Breast epithelium (tissue), 4 donors: ENCODE measurements at regions not wholly inside any gene's neighbourhood (a gene's known extent, or its start where the extent isn't known, plus 50 kb on each side); places are given as distances from the start of the nearest gene placed in this dataset.

Source experiments
- DNase-seq, 2 donors: peaks; one replicate each; pipeline ENCODE4 v3.0.0-alpha.2; 2019; ENCODE audit warnings: low spot score in 2 of 2
- H3K27ac ChIP-seq, 2 donors: fragments of 200-600 bp; sonication (generic) in 1 of 2; one replicate each; pipeline ENCODE4 v1.5.1; 2016 to 2019; ENCODE audit warnings: mild to moderate bottlenecking in 1 of 2
- H3K27me3 ChIP-seq, 2 donors: fragments of 200-600 bp; sonication (generic) in 1 of 2; one replicate each; pipeline versions ENCODE4 v1.5.1 to v1.6.0; 2017 to 2019; ENCODE audit warnings: control low read depth in 1 of 2, mild to moderate bottlenecking in 1 of 2
- H3K36me3 ChIP-seq: fragments of 200-600 bp; one replicate; pipeline ENCODE4 v1.5.1; 2019
- H3K4me1 ChIP-seq, 2 donors: fragments of 200-600 bp; sonication (generic); one replicate each; pipeline ENCODE4 v1.5.1; 2016 to 2019; ENCODE audit warnings: control low read depth in 1 of 2
- H3K4me3 ChIP-seq, 3 donors: fragments of 200-600 bp; sonication (generic); 1 replicate in 2 of 3; 2 replicates in 1 of 3; pipeline ENCODE4 v1.5.1; 2016 to 2019; ENCODE audit warnings: mild to moderate bottlenecking in 3 of 3, moderate library complexity in 2 of 3
- H3K9me3 ChIP-seq, 2 donors: fragments of 200-600 bp; sonication (generic) in 1 of 2; one replicate each; pipeline ENCODE4 v1.5.1; 2016 to 2019; ENCODE audit warnings: control low read depth in 1 of 2
- CTCF ChIP-seq, 3 donors: fragments of 450-650 bp; IDR thresholded peaks; one replicate each; pipeline ENCODE4 v1.5.1; 2016 to 2017; ENCODE audit warnings: antibody characterized with exemption in 3 of 3, mild to moderate bottlenecking in 3 of 3, moderate library complexity in 3 of 3
- POLR2A ChIP-seq: fragments of 450-650 bp; IDR thresholded peaks from one replicate; pipeline ENCODE4 v1.6.1; 2016; ENCODE audit warnings: antibody characterized with exemption, mild to moderate bottlenecking, moderate library complexity
- POLR2AphosphoS5 ChIP-seq, 3 donors: sonication (generic); formaldehyde crosslinking; IDR thresholded peaks; one replicate each; pipeline ENCODE4 v1.6.1; 2017; ENCODE audit warnings: antibody characterized with exemption in 3 of 3
- intact Hi-C: fragments of 100-400 bp; cut with DNase I; formaldehyde crosslinking; loops from one replicate; pipeline ENCODE4 v1.15.1; 2023; ENCODE audit warnings: low total_unique reads

- H3K4me3 ChIP-seq = no peak overlapping the region
- DNase-seq = no peak
- no peaks in the 10 kb centered on the region for H3K36me3 ChIP-seq
- H3K4me1 ChIP-seq = no peaks in the 10 kb centered on the region
- no peak overlapping the region for H3K27ac ChIP-seq
- no peak for TF ChIP-seq CTCF (IDR thresholded peaks at IDR 0.05)
- no peak for TF ChIP-seq POLR2A
- TF ChIP-seq POLR2AphosphoS5 (IDR thresholded peaks at IDR 0.05) = no peak
- no peaks in the 10 kb centered on the region for H3K9me3 ChIP-seq
- intact Hi-C loops = loop anchor here (10.0 kb wide), 1 partner anchor 990 kb away; no protein-coding TSS in a partner anchor
- no peaks in the 10 kb centered on the region for H3K27me3 ChIP-seq
Observed at GRCh38 chr4:176885224-176885623, 92.5 kb upstream of the VEGFC start.

GRCh38 chr4:176886135-176886534 is 93.4 kb upstream of the VEGFC start:
- H3K27me3 ChIP-seq = no peaks in the 10 kb centered on the region
- TF ChIP-seq POLR2A (no peak), POLR2AphosphoS5 (IDR thresholded peaks at IDR 0.05) (no peak), CTCF (IDR thresholded peaks at IDR 0.05) (no peak)
- intact Hi-C loops = loop anchor here (10.0 kb wide), 1 partner anchor 989 kb away; no protein-coding TSS in a partner anchor
- no peak for DNase-seq
- H3K36me3 ChIP-seq = no peaks in the 10 kb centered on the region
- no peaks in the 10 kb centered on the region for H3K4me1 ChIP-seq
- H3K9me3 ChIP-seq = no peaks in the 10 kb centered on the region
- H3K27ac ChIP-seq = no peak overlapping the region
- H3K4me3 ChIP-seq = no peak overlapping the region

GRCh38 chr4:176889776-176890175 is 97.1 kb upstream of the VEGFC start:
- TF ChIP-seq CTCF (IDR thresholded peaks at IDR 0.05) (no peak), POLR2AphosphoS5 (IDR thresholded peaks at IDR 0.05) (no peak), POLR2A (no peak)
- no peaks in the 10 kb centered on the region for H3K4me1 ChIP-seq
- no peaks in the 10 kb centered on the region for H3K36me3 ChIP-seq
- H3K9me3 ChIP-seq = no peaks in the 10 kb centered on the region
- no peak overlapping the region for H3K27ac ChIP-seq
- intact Hi-C loops = loop anchor here (10.0 kb wide), 1 partner anchor 985 kb away; no protein-coding TSS in a partner anchor
- no peak for DNase-seq
- no peaks in the 10 kb centered on the region for H3K27me3 ChIP-seq
- no peak overlapping the region for H3K4me3 ChIP-seq

- no peak for TF ChIP-seq POLR2AphosphoS5 (IDR thresholded peaks at IDR 0.05)
- no peak for TF ChIP-seq POLR2A
- TF ChIP-seq CTCF (IDR thresholded peaks at IDR 0.05) = no peak
- intact Hi-C loops = no loop called here
- no peak for DNase-seq
Observed at GRCh38 chr4:176894498-176894897, 101.8 kb upstream of the VEGFC start.

GRCh38 chr4:176896211-176896610 is 103.5 kb upstream of the VEGFC start:
- no peak for DNase-seq

More at GRCh38 chr4:176894498-176894897, 101.8 kb upstream of the VEGFC start:
- H3K4me3 ChIP-seq = no peak overlapping the region
- H3K36me3 ChIP-seq = no peaks in the 10 kb centered on the region
- H3K27me3 ChIP-seq = no peaks in the 10 kb centered on the region
- no peak overlapping the region for H3K27ac ChIP-seq
- no peaks in the 10 kb centered on the region for H3K9me3 ChIP-seq
- no peaks in the 10 kb centered on the region for H3K4me1 ChIP-seq

More at GRCh38 chr4:176896211-176896610, 103.5 kb upstream of the VEGFC start:
- Histone ChIP-seq H3K4me1 (no peaks in the 10 kb centered on the region), H3K27me3 (no peaks in the 10 kb centered on the region), H3K9me3 (no peaks in the 10 kb centered on the region), H3K4me3 (no peak overlapping the region), H3K27ac (no peak overlapping the region), H3K36me3 (no peaks in the 10 kb centered on the region)
- TF ChIP-seq CTCF (IDR thresholded peaks at IDR 0.05) (no peak), POLR2A (no peak), POLR2AphosphoS5 (IDR thresholded peaks at IDR 0.05) (no peak)
- intact Hi-C loops = no loop called here
